Tibial nerve (tissue), 4 donors: ENCODE measurements at regions not wholly inside any gene's neighbourhood (a gene's known extent, or its start where the extent isn't known, plus 50 kb on each side); places are given as distances from the start of the nearest gene placed in this dataset.
A peak's percentile ranks its signal among the peaks of the same experiment; 100 is the strongest.

ENCODE experiments used
- DNase-seq, 2 donors: peaks; one replicate each; pipeline ENCODE4 v3.0.0-alpha.2; 2019; ENCODE audit warnings: low spot score in 2 of 2
- H3K27ac ChIP-seq, 4 donors: fragments of 200-600 bp; sonication (generic) in 3 of 4; one replicate each; pipeline ENCODE4 v1.5.1; 2017 to 2019; ENCODE audit warnings: mild to moderate bottlenecking in 1 of 4
- H3K27me3 ChIP-seq, 2 donors: fragments of 200-600 bp; sonication (generic) in 1 of 2; one replicate each; pipeline versions ENCODE4 v1.5.1 to v1.6.0; 2017 to 2019
- H3K36me3 ChIP-seq, 3 donors: fragments of 200-600 bp; sonication (generic); one replicate each; pipeline ENCODE4 v1.5.1; 2018 to 2019
- H3K4me1 ChIP-seq, 4 donors: fragments of 200-600 bp; sonication (generic) in 3 of 4; one replicate each; pipeline ENCODE4 v1.5.1; 2017 to 2019
- H3K4me3 ChIP-seq, 4 donors: fragments of 200-600 bp; sonication (generic) in 3 of 4; one replicate each; pipeline ENCODE4 v1.5.1; 2017 to 2019; ENCODE audit warnings: mild to moderate bottlenecking in 1 of 4, moderate library complexity in 1 of 4
- H3K9me3 ChIP-seq, 4 donors: fragments of 200-600 bp; sonication (generic) in 3 of 4; one replicate each; pipeline ENCODE4 v1.5.1; 2017 to 2019
- CTCF ChIP-seq, 5 experiments: fragments of 200-600 bp in 3 of 5; fragments of 450-650 bp in 2 of 5; sonication (generic) in 3 of 5; IDR thresholded peaks; one replicate each; pipeline ENCODE4 v1.5.1; 2016 to 2019; ENCODE audit warnings: antibody characterized with exemption in 5 of 5, mild to moderate bottlenecking in 3 of 5, moderate library complexity in 2 of 5
- EP300 ChIP-seq, 2 donors: sonication (generic); formaldehyde crosslinking; IDR thresholded peaks; one replicate each; pipeline ENCODE4 v1.6.1; 2017; ENCODE audit warnings: antibody characterized with exemption in 2 of 2, mild to moderate bottlenecking in 1 of 2
- POLR2A ChIP-seq, 2 donors: fragments of 450-650 bp; IDR thresholded peaks; one replicate each; pipeline ENCODE4 v1.6.1; 2017; ENCODE audit warnings: antibody characterized with exemption in 2 of 2, mild to moderate bottlenecking in 2 of 2, moderate library complexity in 2 of 2
- WGBS, 2 donors: methylation state at CpG; one replicate each; pipeline ENCODE4 v1.1.5; 2018; 5-methylcytosine and 5-hydroxymethylcytosine counted together

- no peak for DNase-seq
- peaks cover 0 to 14% (median 3%) of the 10 kb centered on the region in 4 donors for H3K4me1 ChIP-seq
- WGBS, 2 donors, result 80 to 83% methylated on average over 2 of the region's 2 CpGs
- H3K27me3 ChIP-seq, result no peaks in the 10 kb centered on the region
- H3K27ac ChIP-seq, result no peak overlapping the region
- H3K9me3 ChIP-seq, result peaks cover 0 to 3% (median 0%) of the 10 kb centered on the region in 4 donors
- no peaks in the 10 kb centered on the region for H3K36me3 ChIP-seq
- TF ChIP-seq CTCF (IDR thresholded peaks at IDR 0.05) (no peak), POLR2A (IDR thresholded peaks at IDR 0.05) (no peak), EP300 (IDR thresholded peaks at IDR 0.05) (no peak)
- H3K4me3 ChIP-seq, result no peak overlapping the region
Measured at GRCh38 chr4:24650849-24651640, 66.7 kb upstream of the DHX15 start.

- no peaks in the 10 kb centered on the region for H3K36me3 ChIP-seq
- 39 to 52% methylated on average over 3 of the region's 3 CpGs for WGBS, 2 donors
- TF ChIP-seq CTCF (IDR thresholded peaks at IDR 0.05) (no peak), EP300 (IDR thresholded peaks at IDR 0.05) (peak in 1 of 2 donors; percentile 13), POLR2A (IDR thresholded peaks at IDR 0.05) (no peak)
- H3K4me1 ChIP-seq, result peaks cover 0 to 47% (median 18%) of the 10 kb centered on the region in 4 donors
- no peak for DNase-seq
- H3K27me3 ChIP-seq, result no peaks in the 10 kb centered on the region
- H3K9me3 ChIP-seq, result no peaks in the 10 kb centered on the region
- no peak overlapping the region for H3K4me3 ChIP-seq
- H3K27ac ChIP-seq, result peak overlapping the region in 3 of 4 donors; percentile 19 to 81 (median 74)
Measured at GRCh38 chr4:24655326-24655725, 71.0 kb upstream of the DHX15 start.

- 39% methylated on average over 4 of the region's 4 CpGs for WGBS, 2 donors
- H3K4me3 ChIP-seq, result no peak overlapping the region
- DNase-seq, result no peak
- H3K36me3 ChIP-seq, result no peaks in the 10 kb centered on the region
- no peak for TF ChIP-seq CTCF (IDR thresholded peaks at IDR 0.05)
- TF ChIP-seq POLR2A (IDR thresholded peaks at IDR 0.05), result no peak
- TF ChIP-seq EP300 (IDR thresholded peaks at IDR 0.05), result no peak
- peak overlapping the region in 2 of 4 donors; percentile 74 to 81 for H3K27ac ChIP-seq
- no peaks in the 10 kb centered on the region for H3K27me3 ChIP-seq
- peaks cover 0 to 53% (median 21%) of the 10 kb centered on the region in 4 donors for H3K4me1 ChIP-seq
- H3K9me3 ChIP-seq, result no peaks in the 10 kb centered on the region
Measured at GRCh38 chr4:24655971-24656370, 71.6 kb upstream of the DHX15 start.

GRCh38 chr4:24656906-24657305 is 72.6 kb upstream of the DHX15 start:
- no peaks in the 10 kb centered on the region for H3K9me3 ChIP-seq
- H3K4me3 ChIP-seq, result no peak overlapping the region
- no peak for DNase-seq
- H3K36me3 ChIP-seq, result no peaks in the 10 kb centered on the region
- 85 to 86% methylated on average over 5 of the region's 5 CpGs for WGBS, 2 donors
- TF ChIP-seq POLR2A (IDR thresholded peaks at IDR 0.05), result no peak
- TF ChIP-seq EP300 (IDR thresholded peaks at IDR 0.05), result no peak
- no peak for TF ChIP-seq CTCF (IDR thresholded peaks at IDR 0.05)
- peaks cover 0 to 57% (median 21%) of the 10 kb centered on the region in 4 donors for H3K4me1 ChIP-seq
- peak overlapping the region in 2 of 4 donors; percentile 74 to 81 for H3K27ac ChIP-seq
- no peaks in the 10 kb centered on the region for H3K27me3 ChIP-seq
